ENCODE measurements at regions not wholly inside any gene's neighbourhood (a gene's known extent, or its start where the extent isn't known, plus 50 kb on each side); places are given as distances from the start of the nearest gene placed in this dataset.
A peak's percentile ranks its signal among the peaks of the same experiment; 100 is the strongest.

GRCh38 chr2:7094231-7094741, 177.1 kb downstream of the RNF144A start:
- Histone ChIP-seq H3F3A (ENCODE audit: insufficient read depth, low read length) (no peaks in the 10 kb centered on the region), H3K9me2 (replicated peaks; ENCODE audit: insufficient read depth, low read length) (no peaks in the 10 kb centered on the region), H3K4me2 (ENCODE audit: low read depth, low read length) (no peak overlapping the region), H3K79me2 (ENCODE audit: low read length) (no peaks in the 10 kb centered on the region), H3K27me3 (replicated peaks; ENCODE audit: insufficient read depth, low read length) (no peaks in the 10 kb centered on the region), H3K9me3 (replicated peaks; ENCODE audit: insufficient read depth, low read length) (no peaks in the 10 kb centered on the region), H4K20me1 (ENCODE audit: insufficient read depth, low read length) (no peaks in the 10 kb centered on the region), H3K36me3 (replicated peaks; ENCODE audit: insufficient read depth, low read length) (no peaks in the 10 kb centered on the region), H3K27ac (ENCODE audit: low read length) (no peak overlapping the region), H3K9ac (ENCODE audit: low read length) (no peak overlapping the region), H3K4me1 (ENCODE audit: low read length) (peaks cover 11% of the 10 kb centered on the region), H2AFZ (ENCODE audit: low read length) (no peak overlapping the region), H3K4me3 (ENCODE audit: low read length) (no peak overlapping the region)
- no peak for DNase-seq
- no peak for TF ChIP-seq EZH2phosphoT487 (IDR thresholded peaks at IDR 0.05; ENCODE audit: low read length)
- no peak for TF ChIP-seq CTCF (IDR thresholded peaks at IDR 0.05; ENCODE audit: low read length)
- no peak for TF ChIP-seq EZH2 (optimal IDR thresholded peaks at IDR 0.05; ENCODE audit: low read depth, low read length)

GRCh38 chr2:7096726-7097352, 179.6 kb downstream of the RNF144A start:
- peak overlapping the region; percentile 41; the same call in 1 of the 2 replicates for H3K27ac ChIP-seq (ENCODE audit: low read length)
- TF ChIP-seq EZH2 (optimal IDR thresholded peaks at IDR 0.05; ENCODE audit: low read depth, low read length), result no peak
- TF ChIP-seq EZH2phosphoT487 (IDR thresholded peaks at IDR 0.05; ENCODE audit: low read length), result no peak
- TF ChIP-seq CTCF (IDR thresholded peaks at IDR 0.05; ENCODE audit: low read length), result no peak
- DNase-seq, result no peak
- no peaks in the 10 kb centered on the region for H4K20me1 ChIP-seq (ENCODE audit: insufficient read depth, low read length)
- peak overlapping the region; percentile 39 for H3K4me2 ChIP-seq (ENCODE audit: low read depth, low read length)
- H3K79me2 ChIP-seq (ENCODE audit: low read length), result no peaks in the 10 kb centered on the region
- no peaks in the 10 kb centered on the region for H3F3A ChIP-seq (ENCODE audit: insufficient read depth, low read length)
- H3K9me2 ChIP-seq (replicated peaks; ENCODE audit: insufficient read depth, low read length), result no peaks in the 10 kb centered on the region
- H3K27me3 ChIP-seq (replicated peaks; ENCODE audit: insufficient read depth, low read length), result no peaks in the 10 kb centered on the region
- no peaks in the 10 kb centered on the region for H3K36me3 ChIP-seq (replicated peaks; ENCODE audit: insufficient read depth, low read length)
- H3K4me1 ChIP-seq (ENCODE audit: low read length), result peaks cover 11% of the 10 kb centered on the region
- H3K4me3 ChIP-seq (ENCODE audit: low read length), result peak overlapping the region; percentile 39
- H2AFZ ChIP-seq (ENCODE audit: low read length), result peak overlapping the region; percentile 63
- H3K9me3 ChIP-seq (replicated peaks; ENCODE audit: insufficient read depth, low read length), result no peaks in the 10 kb centered on the region
- H3K9ac ChIP-seq (ENCODE audit: low read length), result peak overlapping the region; percentile 4; the same call in 1 of the 2 replicates

- Histone ChIP-seq H4K20me1 (ENCODE audit: insufficient read depth, low read length) (no peaks in the 10 kb centered on the region), H2AFZ (ENCODE audit: low read length) (peak overlapping the region; percentile 63), H3K9me2 (replicated peaks; ENCODE audit: insufficient read depth, low read length) (no peaks in the 10 kb centered on the region), H3K4me1 (ENCODE audit: low read length) (peaks cover 11% of the 10 kb centered on the region), H3K9ac (ENCODE audit: low read length) (peak overlapping the region; percentile 4; the same call in 1 of the 2 replicates), H3K4me2 (ENCODE audit: low read depth, low read length) (peak overlapping the region; percentile 39), H3K27ac (ENCODE audit: low read length) (peak overlapping the region; percentile 41; the same call in 1 of the 2 replicates), H3F3A (ENCODE audit: insufficient read depth, low read length) (no peaks in the 10 kb centered on the region), H3K4me3 (ENCODE audit: low read length) (peak overlapping the region; percentile 39), H3K27me3 (replicated peaks; ENCODE audit: insufficient read depth, low read length) (no peaks in the 10 kb centered on the region), H3K79me2 (ENCODE audit: low read length) (no peaks in the 10 kb centered on the region), H3K36me3 (replicated peaks; ENCODE audit: insufficient read depth, low read length) (no peaks in the 10 kb centered on the region), H3K9me3 (replicated peaks; ENCODE audit: insufficient read depth, low read length) (no peaks in the 10 kb centered on the region)
- TF ChIP-seq CTCF (IDR thresholded peaks at IDR 0.05; ENCODE audit: low read length), result peak; percentile 96
- TF ChIP-seq EZH2phosphoT487 (IDR thresholded peaks at IDR 0.05; ENCODE audit: low read length), result no peak
- TF ChIP-seq EZH2 (optimal IDR thresholded peaks at IDR 0.05; ENCODE audit: low read depth, low read length), result no peak
- DNase-seq, result peak; percentile 82
Observed at GRCh38 chr2:7097353-7097895, 180.2 kb downstream of the RNF144A start.
